Fibroblast of upper back skin (primary cell): ENCODE measurements at regions not wholly inside any gene's neighbourhood (a gene's known extent, or its start where the extent isn't known, plus 50 kb on each side); places are given as distances from the start of the nearest gene placed in this dataset.
A peak's percentile ranks its signal among the peaks of the same experiment; 100 is the strongest.

Experiments used
- DNase-seq: peaks from one replicate; pipeline ENCODE4 v3.0.0-alpha.2; 2013

GRCh38 chr12:24500831-24501230 lies 448.1 kb downstream of the BCAT1 start:
- DNase-seq = no peak

GRCh38 chr12:24500421-24500820 lies 448.5 kb downstream of the BCAT1 start:
- DNase-seq = no peak

GRCh38 chr12:24499151-24500146 lies 449.5 kb downstream of the BCAT1 start:
- peak; percentile 31 for DNase-seq

- peak; percentile 54 for DNase-seq
Measured at GRCh38 chr12:24496755-24497154, 452.1 kb downstream of the BCAT1 start.

GRCh38 chr12:24494401-24494800 lies 454.5 kb downstream of the BCAT1 start:
- DNase-seq = no peak

GRCh38 chr12:24491968-24492367 lies 456.9 kb downstream of the BCAT1 start:
- no peak for DNase-seq

- DNase-seq = no peak
Measured at GRCh38 chr12:24489939-24490338, 459.0 kb downstream of the BCAT1 start.

- no peak for DNase-seq
Measured at GRCh38 chr12:24488906-24489619, 459.8 kb downstream of the BCAT1 start.

- no peak for DNase-seq
Measured at GRCh38 chr12:24488091-24488596, 460.8 kb downstream of the BCAT1 start.

- no peak for DNase-seq
Measured at GRCh38 chr12:24487606-24488005, 461.3 kb downstream of the BCAT1 start.

- DNase-seq = no peak
Measured at GRCh38 chr12:24483732-24484131, 465.2 kb downstream of the BCAT1 start.

GRCh38 chr12:24482882-24483604 lies 465.9 kb downstream of the BCAT1 start:
- DNase-seq = no peak

- DNase-seq = no peak
Measured at GRCh38 chr12:24482044-24482443, 466.9 kb downstream of the BCAT1 start.

GRCh38 chr12:24480766-24481449 lies 468.0 kb downstream of the BCAT1 start:
- no peak for DNase-seq

GRCh38 chr12:24479131-24479530 lies 469.8 kb downstream of the BCAT1 start:
- no peak for DNase-seq

- DNase-seq = no peak
Measured at GRCh38 chr12:24478254-24478653, 470.6 kb downstream of the BCAT1 start.

- DNase-seq = no peak
Measured at GRCh38 chr12:24476310-24476709, 472.6 kb downstream of the BCAT1 start.

GRCh38 chr12:24475337-24475736 lies 473.6 kb downstream of the BCAT1 start:
- no peak for DNase-seq

- DNase-seq = no peak
Measured at GRCh38 chr12:24473097-24473496, 475.8 kb downstream of the BCAT1 start.

- no peak for DNase-seq
Measured at GRCh38 chr12:24470050-24470449, 478.9 kb downstream of the BCAT1 start.

- no peak for DNase-seq
Measured at GRCh38 chr12:24469089-24469488, 479.8 kb downstream of the BCAT1 start.

GRCh38 chr12:24467226-24467625 lies 481.7 kb downstream of the BCAT1 start:
- no peak for DNase-seq
